ENCODE measurements at regions not wholly inside any gene's neighbourhood (a gene's known extent, or its start where the extent isn't known, plus 50 kb on each side); places are given as distances from the start of the nearest gene placed in this dataset.

GRCh38 chr2:180366481-180366880 is 359.4 kb upstream of the CWC22 start:
- TF ChIP-seq CTCF (conservative IDR thresholded peaks at IDR 0.05) (no peak), ZFX (IDR thresholded peaks at IDR 0.05) (no peak)

All from C4-2B (cell line).